NCI-H2196 treated with DMSO at 0.1 percent for 48 hours (cell line): ENCODE measurements at regions not wholly inside any gene's neighbourhood (a gene's known extent, or its start where the extent isn't known, plus 50 kb on each side); places are given as distances from the start of the nearest gene placed in this dataset.
"Not testable (repeated sequence)": the region's sequence is repeated elsewhere in the genome, so short reads cannot be mapped to it uniquely, and the experiment has no call there.

ENCODE experiments used
- DNase-seq: peaks from one replicate; lab custom pipeline; 2025; ENCODE audit not compliant: unreplicated experiment; lab: John Stamatoyannopoulos, UW

GRCh38 chr13:76667551-76667950 lies 218.7 kb downstream of the KCTD12 start:
- DNase-seq: no peak

GRCh38 chr13:76663592-76664335 lies 222.4 kb downstream of the KCTD12 start:
- no peak for DNase-seq

DNA sequence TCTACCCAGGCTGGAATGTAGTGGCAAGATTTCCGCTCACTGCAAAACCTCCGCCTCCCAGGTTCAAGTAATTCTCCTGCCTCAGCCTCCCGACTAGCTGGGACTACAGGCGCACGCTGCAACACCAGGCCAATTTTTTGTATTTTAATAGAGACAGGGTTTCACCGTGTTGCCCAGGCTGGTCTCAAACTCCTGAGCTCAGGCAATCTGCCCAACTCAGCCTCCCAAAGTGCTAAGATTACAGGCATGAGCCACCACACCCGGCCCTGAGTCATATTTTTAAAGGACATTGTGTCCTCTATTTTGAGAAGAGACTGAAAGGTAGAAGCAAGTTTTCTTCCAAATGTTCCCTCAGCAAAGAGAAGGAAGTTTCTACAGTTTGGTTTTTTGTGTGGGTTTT lies 227.1 kb downstream of the KCTD12 start:
- DNase-seq: not testable (repeated sequence)

DNA sequence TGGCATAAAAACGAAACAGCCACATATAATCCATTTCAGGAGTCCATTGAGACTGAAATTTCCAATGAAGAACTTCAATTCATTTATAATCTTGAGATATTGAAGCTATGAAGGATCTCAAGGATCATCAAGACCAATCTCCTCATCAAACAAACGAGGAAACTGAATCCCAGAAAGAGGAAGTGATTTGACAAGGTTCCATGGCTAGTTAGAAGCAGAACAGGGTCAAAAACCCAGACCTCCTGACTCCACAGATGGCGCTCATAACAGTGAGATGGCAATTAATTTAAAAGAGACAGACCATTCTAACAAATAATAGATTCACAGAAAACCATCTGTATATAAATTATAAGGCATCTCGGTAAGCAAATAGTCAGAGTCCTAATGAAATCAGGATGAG lies 229.7 kb downstream of the KCTD12 start:
- DNase-seq: no peak

- no peak for DNase-seq
These were observed 230.1 kb downstream of the KCTD12 start for GRCh38 chr13:76656056-76656455.

DNA sequence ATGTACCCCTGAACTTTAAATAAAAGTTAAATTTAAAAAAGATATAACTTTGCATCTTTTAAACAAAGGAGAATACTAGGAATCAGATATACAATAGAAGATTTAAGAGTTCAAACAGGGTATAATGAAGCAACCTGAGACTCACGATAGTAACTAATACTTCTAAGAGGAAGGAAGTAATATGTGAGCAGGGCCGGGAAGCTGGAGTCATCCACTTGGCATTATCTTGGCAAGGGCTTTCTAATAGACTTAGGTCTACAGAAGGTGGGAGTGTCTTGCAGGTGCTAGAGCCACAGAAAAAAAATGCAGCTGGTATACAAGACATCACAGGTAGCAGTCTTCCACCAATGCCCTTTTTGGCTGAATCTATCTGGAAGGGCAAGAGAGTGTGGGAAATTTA lies 231.9 kb downstream of the KCTD12 start:
- DNase-seq: no peak

- no peak for DNase-seq
These were observed 234.9 kb downstream of the KCTD12 start for GRCh38 chr13:76651286-76651685.

DNA sequence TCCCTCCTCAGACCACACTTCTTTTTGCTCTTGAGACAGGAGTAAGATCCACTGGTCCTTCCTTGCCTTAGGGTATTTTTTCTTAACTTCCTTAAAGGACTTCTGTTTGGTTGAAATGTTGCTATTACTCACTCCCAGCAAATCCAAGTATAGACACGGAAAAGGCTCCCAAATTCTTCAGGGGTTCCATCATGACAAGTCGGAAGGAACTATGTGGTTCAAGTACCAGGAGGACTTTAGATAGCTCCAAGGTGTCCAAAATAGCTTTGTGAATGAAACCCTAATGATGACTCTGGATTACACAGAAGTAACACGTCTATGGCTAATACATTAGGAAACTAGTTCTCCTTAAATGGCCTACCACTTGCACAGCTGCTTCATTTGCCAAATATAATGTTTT lies 238.7 kb downstream of the KCTD12 start:
- no peak for DNase-seq

GRCh38 chr13:76646946-76647345 lies 239.3 kb downstream of the KCTD12 start:
- no peak for DNase-seq

DNA sequence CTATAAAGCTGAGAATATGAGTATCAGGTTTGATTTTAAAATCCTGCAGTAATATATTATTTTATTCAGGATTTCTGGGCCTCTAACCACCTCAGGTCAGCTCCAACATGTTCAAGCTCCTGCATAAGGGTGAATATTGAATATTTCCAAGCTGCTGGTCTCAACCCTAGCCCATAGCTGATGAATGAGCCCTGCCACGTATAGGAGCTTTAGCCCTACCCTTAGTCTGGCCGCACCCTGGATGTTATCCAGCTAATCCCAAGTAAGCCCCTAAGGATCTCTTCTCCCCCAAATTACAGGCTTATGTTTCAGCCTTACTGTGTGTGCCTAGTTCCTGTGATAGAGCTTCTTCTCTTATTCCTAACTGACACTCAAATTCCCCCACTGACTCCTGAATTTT lies 240.6 kb downstream of the KCTD12 start:
- DNase-seq: no peak

DNA sequence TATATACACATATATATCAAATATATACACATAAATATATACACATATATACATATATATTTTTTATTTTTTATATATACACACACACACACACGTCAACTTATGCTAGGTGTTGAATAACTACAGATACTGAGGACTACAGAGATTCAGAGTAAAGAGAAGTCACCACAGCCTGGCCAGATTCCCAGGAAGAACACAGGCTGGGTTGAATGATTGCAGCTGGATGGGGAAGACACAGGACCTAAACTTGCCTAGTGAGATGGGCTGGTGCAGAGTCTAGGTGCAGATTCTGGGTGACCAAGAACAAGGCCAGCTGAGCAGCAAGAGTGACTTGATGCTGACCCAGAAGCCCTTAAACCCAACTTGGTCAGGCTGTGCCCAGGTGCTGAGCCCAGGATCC lies 241.3 kb downstream of the KCTD12 start:
- no peak for DNase-seq

DNA sequence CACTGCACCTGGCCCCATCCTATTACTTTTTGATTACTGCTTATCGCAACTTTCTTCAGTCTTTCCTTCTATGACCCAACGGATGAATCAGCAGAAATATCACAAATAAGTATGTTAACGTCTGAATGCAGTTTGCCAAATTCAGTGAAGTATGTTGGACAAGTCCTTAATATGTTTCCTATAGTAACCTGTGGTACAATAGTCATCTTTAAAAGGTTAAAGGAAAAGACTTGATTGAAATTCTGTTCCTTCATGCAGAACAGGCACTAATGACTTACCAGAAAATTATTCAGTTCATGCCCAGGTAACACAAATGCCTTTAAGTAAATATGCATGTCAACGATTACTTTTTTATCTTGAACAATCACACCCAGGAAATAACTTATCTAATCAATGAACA lies 242.6 kb downstream of the KCTD12 start:
- no peak for DNase-seq

- DNase-seq: no peak
These were observed 245.1 kb downstream of the KCTD12 start for GRCh38 chr13:76641056-76641455.

DNA sequence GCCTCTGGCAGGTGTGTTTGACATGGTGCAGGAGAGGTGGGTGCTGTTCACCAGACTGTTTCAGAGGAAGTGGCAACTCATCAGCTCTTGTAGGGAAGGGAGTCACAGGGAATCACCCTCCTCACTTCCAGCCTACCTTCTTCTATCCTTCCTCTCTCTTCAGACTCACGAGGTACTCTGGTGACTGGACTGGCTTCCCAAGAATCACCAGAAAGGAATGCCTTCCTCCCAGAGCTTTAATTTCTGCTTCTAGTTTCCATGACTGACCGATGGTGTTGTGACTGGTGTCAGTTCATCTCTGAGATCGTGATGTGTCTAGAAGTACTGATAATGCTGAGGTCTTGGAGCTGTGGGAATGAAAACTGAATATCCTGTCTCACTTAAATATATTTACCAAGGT lies 247.3 kb downstream of the KCTD12 start:
- DNase-seq: no peak

DNA sequence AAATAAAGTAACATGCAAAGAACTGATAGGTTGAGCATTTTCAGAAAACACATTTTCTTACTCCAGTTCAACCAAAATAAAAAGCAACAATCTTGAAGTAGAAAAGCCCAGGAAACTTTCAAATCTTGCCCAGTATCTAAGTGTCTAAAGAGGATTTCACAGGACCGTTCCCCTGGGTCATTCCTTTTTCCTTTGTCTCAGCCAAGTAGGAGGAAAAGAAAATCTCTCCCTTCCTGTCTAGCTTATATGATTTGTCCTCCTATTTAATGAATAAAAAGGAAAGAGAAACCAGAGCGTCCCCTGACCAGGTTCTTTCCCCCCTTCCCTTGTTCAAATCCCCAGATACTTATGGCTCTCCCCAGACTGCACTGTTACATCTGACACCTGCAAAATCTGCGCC lies 248.0 kb downstream of the KCTD12 start:
- DNase-seq: no peak

DNA sequence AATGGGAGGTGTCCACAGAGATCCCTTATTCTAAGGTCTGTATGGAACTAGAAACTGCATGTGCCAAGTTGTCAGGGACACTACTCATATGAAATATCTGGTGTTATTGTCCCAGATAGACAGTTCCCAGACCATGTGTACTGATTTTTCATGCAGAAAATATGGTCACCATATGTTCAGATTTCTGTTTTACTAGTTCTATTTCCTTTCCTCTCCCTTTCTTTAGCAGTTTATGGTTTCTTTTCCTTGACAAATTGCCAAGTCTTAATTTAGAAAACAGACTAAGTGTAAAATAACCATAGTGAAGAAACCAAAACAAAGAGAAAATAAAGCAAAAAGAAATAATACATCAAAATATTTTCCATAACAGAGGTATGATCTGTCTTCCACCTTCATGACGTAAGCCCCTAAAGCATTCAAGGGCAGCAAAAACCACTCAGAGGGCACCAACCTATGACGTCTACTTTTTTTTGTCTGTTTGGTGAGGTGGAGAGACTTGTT lies 248.5 kb downstream of the KCTD12 start:
- DNase-seq: no peak

DNA sequence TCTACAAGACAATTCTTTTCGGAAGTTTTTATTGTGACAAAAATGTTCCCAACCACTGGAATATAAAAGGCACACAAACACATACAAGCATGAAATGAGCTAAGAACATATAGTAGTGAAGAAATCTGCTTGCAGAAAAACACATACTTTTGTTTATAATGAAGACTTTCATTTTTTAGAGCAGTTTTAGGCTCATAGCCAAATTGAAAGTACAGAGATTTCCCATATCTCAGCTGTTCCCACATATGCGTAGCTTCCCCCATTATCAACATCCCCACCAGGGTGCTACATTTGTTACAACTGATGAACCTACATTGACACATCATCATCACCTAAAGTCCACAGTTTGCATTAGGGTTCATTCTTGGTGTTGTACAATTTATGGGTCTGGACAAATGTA lies 249.4 kb downstream of the KCTD12 start:
- no peak for DNase-seq

DNA sequence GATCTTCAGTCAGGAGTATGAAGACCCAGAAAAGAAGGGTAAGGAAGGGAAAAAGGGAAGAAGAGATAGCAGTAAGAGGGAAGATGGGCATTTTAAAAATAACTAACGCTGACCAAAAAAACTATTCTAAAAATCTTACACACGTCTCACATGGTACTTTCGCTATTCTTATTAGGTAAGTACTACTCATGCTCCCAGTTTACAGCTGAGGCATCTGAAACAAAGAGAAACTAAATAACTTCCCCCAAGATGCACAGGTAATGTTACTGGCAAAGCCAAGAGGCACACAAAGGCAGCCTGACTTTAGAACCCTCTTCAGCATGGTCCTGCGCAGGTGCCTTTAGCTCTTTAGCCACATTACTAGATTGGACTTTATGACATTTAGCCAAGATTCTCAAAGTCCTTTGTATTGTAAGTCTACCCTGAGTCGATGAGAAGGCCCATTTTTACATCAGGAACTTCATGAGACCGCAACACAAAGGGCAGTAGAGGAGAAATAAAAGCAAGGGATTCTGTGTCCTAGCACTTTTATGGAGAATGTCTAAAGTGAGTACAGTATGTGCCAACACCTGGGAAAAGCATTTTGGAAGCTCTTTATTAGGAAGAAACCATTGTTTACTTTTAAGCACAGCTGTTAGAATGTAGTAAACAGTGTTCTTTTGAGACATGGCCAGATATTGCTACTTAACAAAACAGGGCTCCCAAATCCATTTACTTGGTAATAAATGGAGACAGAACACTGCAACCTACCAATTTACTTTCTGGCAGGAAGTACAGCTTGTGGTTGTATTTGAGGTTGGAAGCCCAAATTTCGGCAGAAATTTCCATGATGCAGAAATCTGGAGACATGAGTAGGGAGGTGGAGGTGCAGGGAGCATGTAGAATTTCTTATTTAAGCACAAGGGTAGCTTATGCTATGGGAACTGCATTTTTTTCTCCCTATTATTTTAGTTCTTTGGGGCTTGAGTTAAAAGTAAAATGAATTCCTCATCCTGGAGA lies 250.7 kb downstream of the KCTD12 start:
- DNase-seq: no peak

GRCh38 chr13:76634431-76635191 lies 251.6 kb downstream of the KCTD12 start:
- no peak for DNase-seq

- no peak for DNase-seq
These were observed 253.7 kb downstream of the KCTD12 start for GRCh38 chr13:76632401-76633044.
